ENCODE measurements at regions not wholly inside any gene's neighbourhood (a gene's known extent, or its start where the extent isn't known, plus 50 kb on each side); places are given as distances from the start of the nearest gene placed in this dataset.

- TF ChIP-seq CTCF (IDR thresholded peaks at IDR 0.05; ENCODE audit: insufficient read depth, low read depth, low read length, missing control alignments): no peak
- no peak overlapping the region for H3K4me3 ChIP-seq (ENCODE audit: low read length)
- DNase-seq (ENCODE audit: low read depth): no peak
These were observed 134.5 kb upstream of the SPRY1 start for GRCh38 chr4:123262080-123262479.

GRCh38 chr4:123265443-123265842 lies 131.2 kb upstream of the SPRY1 start:
- no peak for TF ChIP-seq CTCF (IDR thresholded peaks at IDR 0.05; ENCODE audit: insufficient read depth, low read depth, low read length, missing control alignments)
- DNase-seq (ENCODE audit: low read depth): peak; percentile 74
- no peak overlapping the region for H3K4me3 ChIP-seq (ENCODE audit: low read length)

- TF ChIP-seq CTCF (IDR thresholded peaks at IDR 0.05; ENCODE audit: insufficient read depth, low read depth, low read length, missing control alignments): no peak
These were observed 130.4 kb upstream of the SPRY1 start for GRCh38 chr4:123266221-123266620.

GRCh38 chr4:123278755-123279154 lies 117.8 kb upstream of the SPRY1 start:
- DNase-seq (ENCODE audit: low read depth): peak; percentile 11
- H3K4me3 ChIP-seq (ENCODE audit: low read length): no peak overlapping the region
- no peak for TF ChIP-seq CTCF (IDR thresholded peaks at IDR 0.05; ENCODE audit: insufficient read depth, low read depth, low read length, missing control alignments)

More at GRCh38 chr4:123266221-123266620, 130.4 kb upstream of the SPRY1 start:
- DNase-seq (ENCODE audit: low read depth): no peak
- H3K4me3 ChIP-seq (ENCODE audit: low read length): no peak overlapping the region

- TF ChIP-seq CTCF (IDR thresholded peaks at IDR 0.05; ENCODE audit: insufficient read depth, low read depth, low read length, missing control alignments): no peak
- H3K4me3 ChIP-seq (ENCODE audit: low read length): no peak overlapping the region
- DNase-seq (ENCODE audit: low read depth): no peak
These were observed 113.2 kb upstream of the SPRY1 start for GRCh38 chr4:123283371-123283895.

GRCh38 chr4:123284168-123284567 lies 112.4 kb upstream of the SPRY1 start:
- no peak for DNase-seq (ENCODE audit: low read depth)
- TF ChIP-seq CTCF (IDR thresholded peaks at IDR 0.05; ENCODE audit: insufficient read depth, low read depth, low read length, missing control alignments): no peak
- H3K4me3 ChIP-seq (ENCODE audit: low read length): no peak overlapping the region

- H3K4me3 ChIP-seq (ENCODE audit: low read length): no peak overlapping the region
- no peak for TF ChIP-seq CTCF (IDR thresholded peaks at IDR 0.05; ENCODE audit: insufficient read depth, low read depth, low read length, missing control alignments)
- no peak for DNase-seq (ENCODE audit: low read depth)
These were observed 109.6 kb upstream of the SPRY1 start for GRCh38 chr4:123286903-123287466.

Data from epithelial cell of esophagus (primary cell).